ENCODE measurements at regions not wholly inside any gene's neighbourhood (a gene's known extent, or its start where the extent isn't known, plus 50 kb on each side); places are given as distances from the start of the nearest gene placed in this dataset.

DNA sequence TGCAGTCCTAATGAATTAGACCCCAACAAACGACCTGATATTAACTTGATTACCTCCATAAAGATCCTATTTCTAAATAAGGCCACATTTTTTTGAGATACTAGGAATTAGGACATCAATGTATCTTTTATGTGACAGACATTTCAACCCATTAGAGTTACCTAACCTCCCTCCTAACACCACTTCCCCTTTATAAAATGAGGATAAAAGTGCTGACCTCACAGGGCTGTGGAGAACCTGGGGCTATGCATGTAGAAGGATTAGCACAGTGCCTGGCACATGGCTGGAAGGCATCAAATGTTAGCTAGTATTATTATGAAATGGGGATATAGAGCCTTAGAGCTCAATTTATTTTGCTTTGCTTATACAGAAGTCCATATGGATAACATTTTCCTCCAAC, 53.5 kb upstream of the LRRN1 start:
- Mint-ChIP-seq H3K4me3 (no peak overlapping the region), H3K27me3 (no peaks in the 10 kb centered on the region), H3K9me3 (no peaks in the 10 kb centered on the region), H3K27ac (no peak overlapping the region), H3K36me3 (ENCODE audit: low read depth) (no peaks in the 10 kb centered on the region), H3K4me1 (no peaks in the 10 kb centered on the region)
- ATAC-seq (no peak), DNase-seq (no peak)

DNA sequence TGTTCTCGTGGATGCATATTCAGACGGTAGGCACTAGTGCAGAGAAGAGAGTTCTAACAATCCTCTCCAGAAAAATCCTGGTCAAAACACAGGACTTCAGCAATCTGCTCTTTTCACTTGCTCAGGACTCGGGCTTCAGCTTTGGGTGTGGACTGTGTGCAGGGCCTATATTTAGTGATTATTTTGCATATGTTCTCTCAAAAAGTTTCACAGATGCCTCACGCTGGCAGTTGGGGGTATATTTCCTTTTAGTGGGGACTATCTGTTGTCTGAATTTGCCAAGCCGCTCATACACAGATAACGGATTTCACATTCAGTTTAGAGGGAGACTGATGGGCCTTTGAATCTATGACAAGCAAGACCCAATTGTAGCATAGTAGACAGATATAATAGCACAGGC, 54.4 kb upstream of the LRRN1 start:
- H3K4me3 Mint-ChIP-seq = no peak overlapping the region
- H3K4me1 Mint-ChIP-seq = no peaks in the 10 kb centered on the region
- H3K36me3 Mint-ChIP-seq (ENCODE audit: low read depth) = no peaks in the 10 kb centered on the region
- H3K27me3 Mint-ChIP-seq = no peaks in the 10 kb centered on the region
- no peak overlapping the region for H3K27ac Mint-ChIP-seq
- H3K9me3 Mint-ChIP-seq = no peaks in the 10 kb centered on the region
- ATAC-seq (no peak), DNase-seq (no peak)

DNA sequence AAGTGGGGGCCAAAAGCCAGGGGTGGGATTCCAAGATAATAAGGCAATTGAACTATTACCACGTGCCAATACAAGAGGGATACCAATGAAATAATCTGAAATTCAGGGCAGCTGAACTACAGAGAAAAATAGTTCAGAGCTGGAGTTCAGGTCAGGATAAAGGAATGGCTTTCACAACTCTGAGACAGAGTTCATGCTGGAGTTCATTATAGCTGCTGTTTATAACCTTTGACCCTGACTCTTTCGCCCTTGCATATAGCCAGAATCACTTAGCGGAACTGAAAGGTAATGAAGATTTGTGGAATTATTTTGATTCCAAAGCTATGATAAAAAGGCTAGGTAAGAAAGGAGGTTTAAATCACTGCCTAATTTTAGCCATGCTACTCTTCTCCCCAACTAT, 55.5 kb upstream of the LRRN1 start:
- Mint-ChIP-seq H3K4me3 (no peak overlapping the region), H3K36me3 (ENCODE audit: low read depth) (no peaks in the 10 kb centered on the region), H3K4me1 (no peaks in the 10 kb centered on the region), H3K9me3 (no peaks in the 10 kb centered on the region), H3K27me3 (no peaks in the 10 kb centered on the region), H3K27ac (no peak overlapping the region)
- DNase-seq (no peak), ATAC-seq (no peak)

DNA sequence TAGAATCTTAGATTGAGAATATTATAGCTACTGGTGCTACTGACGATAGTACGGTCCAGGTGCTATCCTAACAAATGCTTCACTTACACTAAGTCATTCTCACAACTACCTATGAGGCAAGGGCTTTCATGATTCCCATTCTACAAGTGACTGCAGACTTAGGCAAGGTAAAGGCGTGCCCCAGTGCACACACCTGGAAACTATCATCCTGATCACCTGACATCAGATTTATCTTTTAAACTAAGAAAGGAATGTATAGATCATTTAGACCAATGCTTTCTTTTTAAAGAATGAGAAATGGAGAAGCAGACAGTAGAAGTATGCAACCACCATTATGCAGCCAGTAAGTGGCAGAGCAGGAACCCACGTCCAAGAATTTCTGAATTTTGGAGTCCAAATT, 59.2 kb upstream of the LRRN1 start:
- Mint-ChIP-seq H3K36me3 (ENCODE audit: low read depth) (no peaks in the 10 kb centered on the region), H3K4me3 (no peak overlapping the region), H3K27me3 (no peaks in the 10 kb centered on the region), H3K27ac (no peak overlapping the region), H3K4me1 (no peaks in the 10 kb centered on the region), H3K9me3 (no peaks in the 10 kb centered on the region)
- ATAC-seq = no peak
- no peak for DNase-seq

DNA sequence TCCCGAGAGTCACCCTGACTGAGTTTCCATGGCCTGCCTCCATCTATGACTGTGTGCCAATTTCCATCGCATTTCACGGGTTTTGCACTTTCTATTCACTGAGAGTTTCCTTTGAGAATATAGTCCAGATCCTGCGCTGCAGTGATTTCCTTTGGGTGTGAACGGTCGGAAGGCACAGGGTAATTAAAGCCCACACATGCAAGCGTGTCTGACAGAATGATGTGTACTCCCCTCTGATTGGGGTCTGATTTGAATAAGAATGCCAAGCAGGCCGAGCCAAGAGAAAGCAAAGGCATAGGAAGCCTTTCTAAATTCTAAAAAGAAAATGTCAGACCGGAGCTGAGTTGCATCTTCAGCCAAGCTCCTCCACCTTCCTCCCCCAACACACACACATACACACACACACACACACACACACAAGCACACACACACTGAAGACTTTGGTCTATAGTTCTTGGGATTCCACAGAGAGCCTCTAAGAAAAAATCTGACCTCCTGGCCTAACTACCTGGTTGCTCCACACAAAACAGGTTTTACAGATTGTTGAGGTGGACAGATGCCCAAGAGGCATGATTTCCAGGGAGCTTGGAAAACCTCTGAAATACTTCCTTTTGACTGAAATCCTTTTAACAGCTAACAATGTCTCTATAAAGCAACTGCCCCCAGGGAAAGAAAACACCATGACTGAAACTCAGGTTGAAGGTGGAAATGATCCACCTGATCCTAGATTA, 59.7 kb upstream of the LRRN1 start:
- no peak for DNase-seq
- H3K4me3 Mint-ChIP-seq = no peak overlapping the region

DNA sequence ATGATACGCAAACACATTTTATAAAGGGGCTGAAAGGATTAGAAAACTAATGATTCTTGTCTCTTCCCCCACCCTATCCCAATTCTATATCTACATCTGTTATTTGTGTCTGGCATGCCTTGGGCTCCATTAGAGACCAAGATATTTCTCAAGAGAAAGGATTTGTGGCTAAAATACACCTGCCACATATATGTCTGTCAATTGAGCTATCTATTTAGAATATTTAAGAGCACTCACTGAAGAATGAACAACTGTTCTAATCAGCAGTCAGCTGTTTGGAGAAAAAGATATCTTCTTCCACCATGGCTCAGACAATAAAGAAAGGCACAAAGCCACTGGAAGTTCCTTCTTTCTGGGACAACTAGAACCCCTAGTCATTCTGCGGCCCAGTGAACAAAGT, 61.7 kb upstream of the LRRN1 start:
- Mint-ChIP-seq H3K27me3 (no peaks in the 10 kb centered on the region), H3K4me3 (no peak overlapping the region), H3K9me3 (no peaks in the 10 kb centered on the region), H3K27ac (no peak overlapping the region), H3K36me3 (ENCODE audit: low read depth) (no peaks in the 10 kb centered on the region), H3K4me1 (no peaks in the 10 kb centered on the region)
- DNase-seq (no peak), ATAC-seq (no peak)

More for the DNA sequence above, 59.7 kb upstream of the LRRN1 start:
- no peaks in the 10 kb centered on the region for H3K4me1 Mint-ChIP-seq
- H3K36me3 Mint-ChIP-seq (ENCODE audit: low read depth) = no peaks in the 10 kb centered on the region
- no peaks in the 10 kb centered on the region for H3K9me3 Mint-ChIP-seq
- no peaks in the 10 kb centered on the region for H3K27me3 Mint-ChIP-seq
- ATAC-seq = no peak
- H3K27ac Mint-ChIP-seq = no peak overlapping the region

DNA sequence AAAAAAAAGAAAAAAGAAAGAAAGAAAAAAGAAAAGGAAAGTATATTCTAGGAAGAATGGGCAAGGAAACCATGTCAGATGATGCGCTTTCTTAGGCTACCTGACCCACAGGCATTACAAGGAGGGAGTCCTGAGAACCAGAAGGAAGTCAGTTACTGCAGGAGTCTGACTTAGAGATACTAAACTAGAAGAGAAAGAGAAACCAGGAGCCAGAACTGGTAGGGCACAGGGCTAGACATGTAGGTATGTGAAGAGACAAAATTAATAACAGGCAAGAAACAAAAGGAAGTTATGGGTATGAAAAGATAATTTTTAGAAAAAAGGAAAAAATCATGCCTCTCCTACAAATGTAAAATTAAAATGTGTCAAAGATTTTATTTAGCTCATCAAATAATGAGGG, 63.3 kb upstream of the LRRN1 start:
- no peaks in the 10 kb centered on the region for H3K27me3 Mint-ChIP-seq
- no peaks in the 10 kb centered on the region for H3K4me1 Mint-ChIP-seq
- ATAC-seq = no peak
- H3K36me3 Mint-ChIP-seq (ENCODE audit: low read depth) = no peaks in the 10 kb centered on the region
- H3K4me3 Mint-ChIP-seq = no peak overlapping the region
- no peak overlapping the region for H3K27ac Mint-ChIP-seq
- DNase-seq = no peak
- no peaks in the 10 kb centered on the region for H3K9me3 Mint-ChIP-seq

DNA sequence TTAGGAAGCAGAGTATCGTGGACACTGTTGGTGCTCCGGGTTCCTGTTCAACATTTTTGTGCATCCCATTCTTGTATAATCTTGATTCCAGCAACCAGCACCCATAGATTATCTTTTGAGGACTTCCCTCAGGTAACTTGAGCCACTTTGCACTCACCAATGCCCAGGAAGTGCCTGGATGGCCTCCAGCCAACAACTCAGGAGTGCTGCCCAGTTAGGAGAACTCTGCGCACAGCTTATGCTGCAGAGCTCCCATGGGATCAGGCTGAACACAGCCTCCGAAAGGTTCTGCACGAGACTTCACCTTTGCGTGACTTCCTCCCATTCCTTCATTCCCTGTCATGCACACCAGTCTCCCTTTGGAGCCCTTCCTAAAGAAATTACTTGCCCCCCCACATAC, 64.3 kb upstream of the LRRN1 start:
- no peak for ATAC-seq

DNA sequence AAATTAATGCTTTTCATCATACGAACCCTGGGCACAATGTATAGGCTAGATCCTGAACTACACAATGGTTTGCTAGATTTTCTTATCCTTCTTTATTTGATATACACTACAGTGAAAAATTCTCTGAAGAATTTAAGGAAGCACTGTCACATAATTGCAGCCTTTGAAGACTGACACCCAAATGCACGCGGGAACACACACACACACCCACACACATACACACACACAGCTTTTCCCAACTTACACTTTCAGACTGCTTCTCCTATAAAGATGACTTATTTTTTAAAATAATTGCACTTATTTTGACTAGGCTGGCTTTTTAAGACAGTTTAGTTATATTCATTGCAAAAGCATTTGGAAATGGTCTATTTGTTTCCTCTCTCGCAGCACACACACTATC, 70.0 kb upstream of the LRRN1 start:
- no peak for ATAC-seq
- no peaks in the 10 kb centered on the region for H3K9me3 Mint-ChIP-seq
- H3K36me3 Mint-ChIP-seq (ENCODE audit: low read depth) = no peaks in the 10 kb centered on the region
- no peaks in the 10 kb centered on the region for H3K27me3 Mint-ChIP-seq
- no peak overlapping the region for H3K4me3 Mint-ChIP-seq
- no peaks in the 10 kb centered on the region for H3K4me1 Mint-ChIP-seq
- H3K27ac Mint-ChIP-seq = no peak overlapping the region
- no peak for DNase-seq

More for the DNA sequence above, 64.3 kb upstream of the LRRN1 start:
- Mint-ChIP-seq H3K36me3 (ENCODE audit: low read depth) (no peaks in the 10 kb centered on the region), H3K27me3 (no peaks in the 10 kb centered on the region), H3K27ac (no peak overlapping the region), H3K4me1 (no peaks in the 10 kb centered on the region), H3K9me3 (no peaks in the 10 kb centered on the region), H3K4me3 (no peak overlapping the region)
- no peak for DNase-seq

DNA sequence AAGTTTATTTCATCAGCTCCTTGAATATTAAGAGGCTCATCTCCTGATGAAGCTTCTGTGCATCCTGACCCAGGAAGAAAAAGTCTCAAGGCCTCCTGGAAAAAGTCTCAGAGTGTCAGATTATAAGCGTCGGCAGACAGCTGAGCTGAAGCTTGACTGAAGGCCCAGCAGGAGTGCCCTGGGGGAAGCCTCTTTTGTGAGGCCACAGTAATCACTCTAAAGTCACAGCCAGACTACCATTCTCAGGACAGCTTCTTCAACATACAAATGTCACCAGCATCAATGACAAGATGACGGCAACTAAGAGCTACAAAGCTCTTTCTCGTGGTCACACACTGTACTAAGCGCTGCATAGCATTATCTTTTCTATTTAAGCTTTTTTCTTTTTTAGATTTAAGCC, 72.7 kb upstream of the LRRN1 start:
- Mint-ChIP-seq H3K27me3 (no peaks in the 10 kb centered on the region), H3K4me1 (no peaks in the 10 kb centered on the region), H3K4me3 (no peak overlapping the region), H3K36me3 (ENCODE audit: low read depth) (no peaks in the 10 kb centered on the region), H3K27ac (no peak overlapping the region), H3K9me3 (no peaks in the 10 kb centered on the region)
- ATAC-seq = no peak
- DNase-seq = no peak

DNA sequence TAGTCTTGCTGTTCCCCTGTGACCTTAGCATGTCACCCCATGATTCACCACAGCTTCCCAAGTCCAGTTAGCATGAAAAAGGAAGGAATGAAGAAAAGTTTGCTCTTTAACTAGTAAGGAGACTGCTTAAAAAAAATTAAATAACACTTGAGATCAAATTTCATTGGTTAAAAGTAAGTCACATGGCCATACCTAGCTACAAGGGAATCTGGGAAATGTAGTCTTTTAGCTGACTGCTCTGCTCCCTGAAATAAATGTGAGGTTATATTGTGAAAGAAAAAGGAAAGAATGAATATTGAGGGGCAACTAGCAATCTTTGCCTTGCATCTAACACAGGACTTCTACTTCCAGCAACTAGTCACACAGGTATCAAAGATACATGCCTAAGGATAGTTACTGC, 84.7 kb upstream of the LRRN1 start:
- Mint-ChIP-seq H3K36me3 (ENCODE audit: low read depth) (no peaks in the 10 kb centered on the region), H3K27ac (no peak overlapping the region), H3K27me3 (no peaks in the 10 kb centered on the region), H3K4me3 (no peak overlapping the region), H3K4me1 (no peaks in the 10 kb centered on the region), H3K9me3 (no peaks in the 10 kb centered on the region)
- DNase-seq (no peak), ATAC-seq (no peak)

DNA sequence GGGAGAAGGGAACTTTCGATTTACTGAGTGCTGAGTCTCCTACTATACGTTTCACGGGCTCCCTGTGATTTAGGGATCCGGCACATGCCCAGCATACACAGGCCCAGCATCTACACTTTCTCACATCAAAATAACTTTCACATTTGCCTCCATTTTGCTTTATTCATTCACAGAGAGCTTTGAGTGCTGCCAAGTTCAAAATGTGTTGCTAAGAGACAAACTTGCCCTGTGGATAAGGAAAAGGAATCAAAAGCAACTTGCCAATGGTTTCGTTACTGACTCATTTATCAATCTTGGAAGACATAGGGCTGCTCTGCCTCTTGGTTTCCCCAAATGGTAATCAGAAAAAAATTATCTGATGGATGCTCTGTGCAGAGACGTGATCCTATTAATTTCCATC, 86.3 kb upstream of the LRRN1 start:
- no peaks in the 10 kb centered on the region for H3K9me3 Mint-ChIP-seq
- no peak for DNase-seq
- no peaks in the 10 kb centered on the region for H3K27me3 Mint-ChIP-seq
- H3K4me3 Mint-ChIP-seq = no peak overlapping the region
- H3K36me3 Mint-ChIP-seq (ENCODE audit: low read depth) = no peaks in the 10 kb centered on the region
- no peaks in the 10 kb centered on the region for H3K4me1 Mint-ChIP-seq
- no peak for ATAC-seq
- no peak overlapping the region for H3K27ac Mint-ChIP-seq

DNA sequence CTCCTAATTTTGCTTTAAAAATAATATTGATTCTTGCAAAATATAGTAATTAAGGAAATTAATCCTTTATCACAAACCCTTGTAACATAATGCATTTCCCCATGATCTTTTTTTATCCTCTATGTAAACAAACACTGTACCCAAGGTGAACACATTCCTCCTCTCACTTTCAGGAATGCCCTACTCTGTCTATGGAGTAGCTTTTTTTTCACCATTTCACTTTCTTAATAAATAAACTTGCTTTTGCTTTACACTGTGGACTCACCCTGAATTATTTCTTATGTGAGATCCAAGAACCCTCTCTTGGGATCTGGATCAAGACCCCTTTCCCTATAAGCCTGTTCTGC, 90.5 kb upstream of the LRRN1 start:
- Mint-ChIP-seq H3K9me3 (no peaks in the 10 kb centered on the region), H3K4me1 (no peaks in the 10 kb centered on the region), H3K27me3 (no peaks in the 10 kb centered on the region), H3K36me3 (ENCODE audit: low read depth) (no peaks in the 10 kb centered on the region), H3K4me3 (no peak overlapping the region), H3K27ac (no peak overlapping the region)
- ATAC-seq (no peak), DNase-seq (no peak)

DNA sequence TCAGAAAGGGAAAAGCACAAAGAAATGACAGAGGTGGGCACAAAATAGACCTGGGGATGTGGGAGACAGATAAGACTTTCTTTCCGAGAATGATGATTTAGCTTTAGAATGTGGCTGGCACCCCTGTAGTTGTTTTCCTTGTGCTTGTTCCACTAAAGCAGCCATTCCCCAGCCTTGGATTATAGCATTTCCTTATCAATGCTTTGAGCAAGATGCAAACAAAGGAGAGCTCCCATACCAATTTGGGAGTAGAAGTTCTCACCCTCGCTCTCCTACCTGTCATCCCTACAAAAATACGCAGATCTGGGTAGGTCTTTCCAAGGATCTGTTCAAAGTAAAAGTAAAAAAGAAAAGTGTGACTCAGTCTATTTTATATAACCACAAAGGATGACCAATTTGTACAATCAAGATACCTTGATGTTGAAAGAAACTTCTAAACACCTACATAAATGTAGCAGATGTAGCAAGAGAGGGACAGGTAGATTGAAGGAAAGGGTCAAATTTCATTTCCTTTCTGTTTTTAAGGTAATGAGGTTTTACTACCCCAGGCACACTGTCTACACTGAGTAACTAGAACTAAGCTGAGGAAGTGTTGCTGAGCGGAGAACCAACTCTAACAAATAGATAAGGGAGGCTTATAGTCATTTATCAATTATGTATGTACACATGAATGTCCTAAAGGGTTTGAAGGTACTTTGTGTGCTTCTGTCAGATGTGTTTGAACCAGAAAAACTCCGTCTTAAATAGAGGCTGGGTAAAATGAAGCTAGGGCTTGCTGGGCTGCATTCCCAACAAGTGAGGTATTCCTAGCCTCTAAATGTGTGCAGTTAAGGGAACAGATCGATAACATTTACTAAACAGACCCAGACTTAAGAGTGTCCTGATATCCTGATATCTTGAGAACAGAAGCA, 91.1 kb upstream of the LRRN1 start:
- Mint-ChIP-seq H3K4me3 (no peak overlapping the region), H3K4me1 (no peaks in the 10 kb centered on the region), H3K27me3 (no peaks in the 10 kb centered on the region), H3K27ac (no peak overlapping the region), H3K9me3 (no peaks in the 10 kb centered on the region), H3K36me3 (ENCODE audit: low read depth) (no peaks in the 10 kb centered on the region)
- DNase-seq (no peak), ATAC-seq (no peak)

DNA sequence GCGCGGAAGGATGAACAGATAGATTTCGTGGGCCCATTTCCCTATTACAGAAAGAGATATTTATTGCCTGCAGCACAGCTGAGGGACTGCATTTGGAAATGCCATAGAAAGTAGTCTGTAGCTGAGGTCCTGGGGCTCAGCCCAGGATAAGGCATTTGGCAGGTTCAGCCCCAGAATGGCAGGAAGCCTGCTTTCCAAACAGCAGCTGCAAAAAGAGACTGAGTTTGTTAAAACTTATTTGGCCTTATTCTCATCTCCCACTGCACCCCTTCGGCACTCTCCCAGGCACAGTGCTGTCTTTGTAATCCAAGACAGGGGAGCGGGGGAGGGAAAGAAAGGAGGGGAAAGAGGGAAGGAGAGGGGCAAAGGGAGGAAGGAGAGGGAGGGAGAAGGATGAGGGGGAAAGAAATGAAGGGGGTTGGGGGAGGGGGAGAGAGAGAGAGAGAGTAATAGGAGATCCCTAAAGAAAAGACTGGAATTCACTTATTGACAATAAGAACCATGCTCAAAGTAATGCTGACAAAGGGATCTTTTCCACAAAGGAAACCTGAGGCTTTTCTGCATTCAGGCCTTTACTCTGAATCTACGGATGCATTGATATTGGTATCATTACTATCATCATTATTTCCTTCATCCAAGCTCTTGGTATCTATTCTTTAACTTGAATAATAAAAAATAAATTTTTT, 94.0 kb upstream of the LRRN1 start:
- H3K27ac Mint-ChIP-seq = no peak overlapping the region
- no peak overlapping the region for H3K4me3 Mint-ChIP-seq
- H3K36me3 Mint-ChIP-seq (ENCODE audit: low read depth) = no peaks in the 10 kb centered on the region
- H3K4me1 Mint-ChIP-seq = no peaks in the 10 kb centered on the region
- no peaks in the 10 kb centered on the region for H3K9me3 Mint-ChIP-seq
- DNase-seq (no peak), ATAC-seq (no peak)
- no peaks in the 10 kb centered on the region for H3K27me3 Mint-ChIP-seq

All from activated naive CD8-positive, alpha-beta T cell treated with anti-CD3 and anti-CD28 coated beads, Interleukin-2, amount 50 U/mL, for 24 hours (primary cell).